Suprapubic skin (tissue), 4 donors: ENCODE measurements at regions not wholly inside any gene's neighbourhood (a gene's known extent, or its start where the extent isn't known, plus 50 kb on each side); places are given as distances from the start of the nearest gene placed in this dataset.

ENCODE experiments used
- DNase-seq, 2 donors: peaks; one replicate each; pipeline ENCODE4 v3.0.0-alpha.2; 2019; ENCODE audit warnings: low spot score in 2 of 2
- H3K27ac ChIP-seq: fragments of 200-600 bp; sonication (generic); one replicate; pipeline ENCODE4 v1.5.1; 2019
- H3K27me3 ChIP-seq: fragments of 200-600 bp; sonication (generic); one replicate; pipeline ENCODE4 v1.5.1; 2019
- H3K36me3 ChIP-seq: fragments of 200-600 bp; sonication (generic); one replicate; pipeline ENCODE4 v1.5.1; 2019
- H3K4me1 ChIP-seq: fragments of 200-600 bp; sonication (generic); one replicate; pipeline ENCODE4 v1.5.1; 2019
- H3K4me3 ChIP-seq: fragments of 200-600 bp; sonication (generic); one replicate; pipeline ENCODE4 v1.5.1; 2019; ENCODE audit warnings: mild to moderate bottlenecking
- H3K9me3 ChIP-seq: fragments of 200-600 bp; sonication (generic); one replicate; pipeline ENCODE4 v1.5.1; 2019
- CTCF ChIP-seq, 2 donors: fragments of 200-600 bp in 1 of 2; fragments of 450-650 bp in 1 of 2; sonication (generic) in 1 of 2; IDR thresholded peaks; one replicate each; pipeline ENCODE4 v1.5.1; 2016 to 2019; ENCODE audit warnings: antibody characterized with exemption in 2 of 2, mild to moderate bottlenecking in 1 of 2, moderate library complexity in 1 of 2
- EP300 ChIP-seq: sonication (generic); formaldehyde crosslinking; IDR thresholded peaks from one replicate; pipeline ENCODE4 v1.6.1; 2017; ENCODE audit warnings: antibody characterized with exemption
- POLR2A ChIP-seq, 2 donors: fragments of 450-650 bp; IDR thresholded peaks; one replicate each; pipeline ENCODE4 v1.6.1; 2017; ENCODE audit warnings: antibody characterized with exemption in 2 of 2, mild to moderate bottlenecking in 2 of 2, moderate library complexity in 2 of 2
- POLR2AphosphoS5 ChIP-seq, 3 donors: sonication (generic); formaldehyde crosslinking; IDR thresholded peaks; one replicate each; pipeline ENCODE4 v1.6.1; 2017; ENCODE audit warnings: antibody characterized with exemption in 3 of 3
- WGBS: methylation state at CpG from one replicate; pipeline ENCODE4 v1.1.5; 2018; 5-methylcytosine and 5-hydroxymethylcytosine counted together

GRCh38 chr18:73414598-73414997, 546.8 kb upstream of the NETO1 start:
- 75% methylated on average over 4 of the region's 4 CpGs for WGBS
- H3K36me3 ChIP-seq: no peaks in the 10 kb centered on the region
- H3K4me1 ChIP-seq: no peaks in the 10 kb centered on the region
- TF ChIP-seq CTCF (IDR thresholded peaks at IDR 0.05) (no peak), EP300 (no peak), POLR2A (IDR thresholded peaks at IDR 0.05) (no peak), POLR2AphosphoS5 (IDR thresholded peaks at IDR 0.05) (no peak)
- H3K4me3 ChIP-seq: no peak overlapping the region
- H3K9me3 ChIP-seq: no peaks in the 10 kb centered on the region
- no peaks in the 10 kb centered on the region for H3K27me3 ChIP-seq
- DNase-seq: no peak
- H3K27ac ChIP-seq: no peak overlapping the region

GRCh38 chr18:73414069-73414468, 546.3 kb upstream of the NETO1 start:
- H3K36me3 ChIP-seq: no peaks in the 10 kb centered on the region
- no peak overlapping the region for H3K4me3 ChIP-seq
- WGBS: 100% methylated on average over 1 of the region's 1 CpG
- no peak for DNase-seq
- H3K27ac ChIP-seq: no peak overlapping the region
- no peaks in the 10 kb centered on the region for H3K27me3 ChIP-seq
- TF ChIP-seq EP300 (no peak), POLR2A (IDR thresholded peaks at IDR 0.05) (no peak), CTCF (IDR thresholded peaks at IDR 0.05) (no peak), POLR2AphosphoS5 (IDR thresholded peaks at IDR 0.05) (no peak)
- H3K4me1 ChIP-seq: no peaks in the 10 kb centered on the region
- no peaks in the 10 kb centered on the region for H3K9me3 ChIP-seq

GRCh38 chr18:73409242-73409641, 541.5 kb upstream of the NETO1 start:
- no peaks in the 10 kb centered on the region for H3K36me3 ChIP-seq
- TF ChIP-seq POLR2A (IDR thresholded peaks at IDR 0.05) (no peak), CTCF (IDR thresholded peaks at IDR 0.05) (no peak), EP300 (no peak), POLR2AphosphoS5 (IDR thresholded peaks at IDR 0.05) (no peak)
- no peak for DNase-seq
- 66% methylated on average over 4 of the region's 4 CpGs for WGBS
- H3K27ac ChIP-seq: no peak overlapping the region
- no peaks in the 10 kb centered on the region for H3K27me3 ChIP-seq
- H3K9me3 ChIP-seq: no peaks in the 10 kb centered on the region
- H3K4me3 ChIP-seq: no peak overlapping the region
- H3K4me1 ChIP-seq: no peaks in the 10 kb centered on the region

GRCh38 chr18:73408469-73408868, 540.7 kb upstream of the NETO1 start:
- WGBS: 62% methylated on average over 5 of the region's 5 CpGs

GRCh38 chr18:73407506-73407905, 539.7 kb upstream of the NETO1 start:
- 23% methylated on average over 1 of the region's 1 CpG for WGBS

More at GRCh38 chr18:73408469-73408868, 540.7 kb upstream of the NETO1 start:
- H3K4me1 ChIP-seq: no peaks in the 10 kb centered on the region
- H3K27ac ChIP-seq: no peak overlapping the region
- H3K36me3 ChIP-seq: no peaks in the 10 kb centered on the region
- DNase-seq: no peak
- H3K27me3 ChIP-seq: no peaks in the 10 kb centered on the region
- no peaks in the 10 kb centered on the region for H3K9me3 ChIP-seq
- H3K4me3 ChIP-seq: no peak overlapping the region
- TF ChIP-seq POLR2AphosphoS5 (IDR thresholded peaks at IDR 0.05) (no peak), EP300 (no peak), POLR2A (IDR thresholded peaks at IDR 0.05) (no peak), CTCF (IDR thresholded peaks at IDR 0.05) (no peak)

More at GRCh38 chr18:73407506-73407905, 539.7 kb upstream of the NETO1 start:
- Histone ChIP-seq H3K27me3 (no peaks in the 10 kb centered on the region), H3K9me3 (no peaks in the 10 kb centered on the region), H3K4me3 (no peak overlapping the region), H3K36me3 (no peaks in the 10 kb centered on the region), H3K4me1 (no peaks in the 10 kb centered on the region), H3K27ac (no peak overlapping the region)
- TF ChIP-seq EP300 (no peak), POLR2A (IDR thresholded peaks at IDR 0.05) (no peak), POLR2AphosphoS5 (IDR thresholded peaks at IDR 0.05) (no peak), CTCF (IDR thresholded peaks at IDR 0.05) (no peak)
- no peak for DNase-seq
